HG03066 (cell line): ENCODE measurements at regions not wholly inside any gene's neighbourhood (a gene's known extent, or its start where the extent isn't known, plus 50 kb on each side); places are given as distances from the start of the nearest gene placed in this dataset.
"Not testable (repeated sequence)": the region's sequence is repeated elsewhere in the genome, so short reads cannot be mapped to it uniquely, and the experiment has no call there.

Experiments
- ATAC-seq: cut with Tn5 transposase; IDR thresholded peaks from one replicate; pipeline ENCODE4 v1.9.1; 2021; ENCODE audit warnings: low read depth; ENCODE audit not compliant: unreplicated experiment

DNA sequence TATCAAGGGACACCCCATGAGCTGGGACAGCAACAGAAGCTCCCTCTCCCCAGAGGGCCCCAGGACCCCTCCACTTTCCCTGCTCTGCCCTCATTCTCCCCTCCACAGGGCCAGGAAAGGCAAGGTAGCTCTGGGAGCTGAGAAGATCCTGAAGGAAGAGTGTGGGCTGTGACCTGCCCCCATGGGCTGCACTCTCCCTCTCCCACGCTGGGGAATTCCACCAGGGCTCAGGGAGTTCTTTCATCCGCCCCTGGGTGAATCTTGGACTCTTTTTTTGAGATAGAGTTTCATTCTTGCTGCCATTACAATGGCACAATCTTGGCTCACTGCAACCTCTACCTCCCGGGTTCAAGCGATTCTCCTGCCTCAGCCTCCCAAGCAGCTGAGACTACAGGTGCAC, 73.8 kb downstream of the C9orf50 start:
- no peak for ATAC-seq

- not testable (repeated sequence) for ATAC-seq
Measured at GRCh38 chr9:129545876-129546275, 75.0 kb downstream of the C9orf50 start.

DNA sequence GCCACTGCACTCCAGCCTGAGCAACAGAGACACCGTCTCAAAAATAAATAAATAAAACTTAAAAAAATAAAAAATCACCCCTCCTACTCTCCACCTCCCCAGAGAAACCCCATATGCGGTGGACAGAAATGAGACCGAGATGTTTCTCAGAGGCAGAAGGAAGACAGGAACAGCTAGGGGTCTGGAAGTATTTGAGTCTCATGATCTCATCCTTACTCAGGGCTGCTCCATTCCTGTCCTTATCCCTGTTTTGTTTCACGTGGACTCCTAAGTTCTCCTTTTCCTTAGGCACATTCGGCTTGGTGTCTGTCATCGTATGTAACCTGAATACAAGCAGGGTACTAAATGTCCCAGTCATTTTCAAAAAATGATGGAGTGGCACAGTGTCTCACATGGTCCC, 76.1 kb downstream of the C9orf50 start:
- ATAC-seq = no peak

DNA sequence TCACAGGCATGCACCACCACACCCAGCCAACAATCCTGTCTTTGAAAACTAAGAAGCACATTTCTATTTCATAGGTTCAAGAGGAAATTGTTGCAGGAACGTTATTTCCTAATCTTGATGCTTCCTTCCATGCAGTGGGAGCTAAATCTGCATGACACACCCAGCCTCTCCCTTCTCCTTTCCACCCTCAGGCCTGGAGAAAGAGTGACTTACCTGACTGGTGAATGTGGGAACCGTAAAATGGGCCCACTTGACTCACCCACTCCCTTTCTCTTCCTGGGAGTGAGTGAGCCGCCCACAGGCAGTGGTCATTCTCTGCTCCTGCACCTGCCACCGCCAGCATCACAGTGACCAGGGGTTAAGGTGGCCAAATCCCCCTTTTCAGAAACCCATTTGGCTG, 78.2 kb downstream of the C9orf50 start:
- no peak for ATAC-seq

GRCh38 chr9:129541270-129541669, 79.6 kb downstream of the C9orf50 start:
- ATAC-seq = no peak

DNA sequence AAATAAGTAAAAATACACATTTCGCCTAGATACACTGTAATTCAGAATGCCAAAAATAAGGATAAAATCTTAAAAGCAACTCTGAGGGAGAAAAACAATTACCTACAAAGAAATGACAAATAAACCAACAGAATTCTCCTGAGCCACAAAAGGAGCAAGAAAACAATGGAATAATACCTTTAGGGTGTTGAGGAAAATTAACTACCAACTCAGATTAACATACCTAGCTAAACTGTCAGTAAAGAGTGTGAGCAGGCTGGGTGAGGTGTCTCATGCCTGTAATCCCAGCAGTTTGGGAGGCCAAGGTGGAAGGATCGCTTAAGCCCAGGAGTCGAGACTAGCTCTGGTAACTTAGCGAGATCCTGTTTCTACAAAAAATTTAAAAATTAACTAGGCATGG, 81.5 kb downstream of the C9orf50 start:
- ATAC-seq = no peak

DNA sequence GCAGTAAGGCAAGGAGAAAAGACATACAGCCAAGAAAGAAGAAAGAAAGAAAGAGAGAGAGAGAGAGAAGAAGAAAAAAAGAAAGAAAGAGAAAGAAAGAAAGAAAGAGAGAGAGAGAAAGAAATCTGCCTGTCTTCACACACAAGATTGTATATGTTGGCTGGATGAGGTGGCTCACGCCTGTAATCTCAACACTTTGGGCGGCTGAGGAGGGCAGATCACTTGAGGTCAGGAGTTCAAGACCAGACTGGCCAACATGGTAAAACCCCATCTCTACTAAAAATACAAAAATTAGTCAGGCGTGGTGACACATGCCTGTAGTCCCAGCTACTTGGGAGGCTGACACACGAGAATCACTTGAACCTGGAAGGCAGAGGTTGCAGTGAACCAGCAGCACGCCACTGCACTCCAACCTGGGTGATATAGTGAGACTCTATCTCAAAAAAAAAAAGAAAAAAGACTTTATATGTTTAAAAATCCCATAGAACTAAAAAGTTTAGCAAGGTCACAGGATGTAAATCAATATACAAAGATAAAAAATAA, 89.0 kb downstream of the C9orf50 start:
- ATAC-seq = not testable (repeated sequence)

- not testable (repeated sequence) for ATAC-seq
Measured at GRCh38 chr9:129527955-129528354, 92.9 kb downstream of the C9orf50 start.

GRCh38 chr9:129525656-129526196, 95.2 kb downstream of the C9orf50 start:
- no peak for ATAC-seq

GRCh38 chr9:129524582-129525270, 96.2 kb downstream of the C9orf50 start:
- ATAC-seq = no peak

- no peak for ATAC-seq
Measured at GRCh38 chr9:129523943-129524581, 96.8 kb downstream of the C9orf50 start.

DNA sequence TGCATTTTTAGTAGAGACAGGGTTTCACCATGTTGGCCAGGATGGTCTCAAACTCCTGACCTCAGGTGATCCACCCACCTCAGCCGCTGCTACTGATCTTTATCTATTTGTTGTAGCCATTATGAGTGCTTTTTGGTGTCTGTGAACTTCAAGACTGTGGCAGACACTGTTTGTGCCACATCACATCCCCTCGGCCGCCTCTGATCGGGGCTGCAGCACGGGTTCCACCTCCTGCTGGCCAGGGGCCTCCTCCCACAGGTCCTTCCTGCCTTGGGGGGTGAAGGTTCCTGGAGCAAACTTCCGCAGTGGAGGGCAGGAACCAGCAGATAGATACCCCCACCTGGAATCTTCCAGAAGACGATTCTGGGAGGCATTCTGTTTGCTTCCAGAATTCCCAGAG, 98.5 kb downstream of the C9orf50 start:
- ATAC-seq = no peak

DNA sequence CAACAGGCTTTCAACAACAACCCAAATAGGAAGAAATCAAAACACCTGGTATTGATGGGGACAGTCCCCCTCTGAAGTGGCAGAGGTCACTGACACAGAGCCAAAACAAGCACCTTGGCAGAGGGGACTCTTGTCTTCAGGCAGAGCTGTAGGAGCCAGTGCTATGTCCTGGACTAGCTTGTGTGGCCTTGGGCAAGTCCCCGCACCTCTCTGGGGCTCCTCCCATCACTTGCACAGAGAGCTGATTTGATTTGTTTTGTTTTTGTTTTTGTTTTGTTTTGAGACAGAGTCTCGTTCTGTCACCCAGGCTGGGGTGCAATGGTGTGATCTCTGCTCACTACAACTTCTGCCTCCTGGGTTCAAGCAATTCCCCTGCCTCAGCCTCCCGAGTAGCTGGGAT, 100.8 kb downstream of the C9orf50 start:
- ATAC-seq = no peak

GRCh38 chr9:129518074-129518473, 102.8 kb downstream of the C9orf50 start:
- ATAC-seq = no peak

DNA sequence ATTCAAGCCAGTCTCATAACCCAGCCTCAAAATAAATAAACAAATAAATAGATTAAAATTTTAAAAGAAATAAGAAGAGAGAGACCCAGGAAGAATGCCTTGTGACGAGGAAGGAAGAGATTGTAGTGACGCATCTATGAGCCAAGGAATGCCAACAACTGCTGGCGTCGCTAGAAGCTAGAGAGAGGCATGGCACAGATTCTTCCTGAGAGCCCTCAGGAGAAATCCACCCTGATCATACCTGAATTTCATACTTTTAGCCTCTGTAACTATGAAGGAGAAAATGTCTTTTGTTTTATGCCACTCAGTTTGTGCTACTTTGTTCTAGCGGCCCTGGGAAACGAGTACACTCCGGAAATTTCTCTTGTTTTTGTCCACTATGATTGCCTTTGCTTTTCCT, 103.9 kb downstream of the C9orf50 start:
- ATAC-seq = no peak

- ATAC-seq = no peak
Measured at GRCh38 chr9:129514891-129515290, 106.0 kb downstream of the C9orf50 start.

DNA sequence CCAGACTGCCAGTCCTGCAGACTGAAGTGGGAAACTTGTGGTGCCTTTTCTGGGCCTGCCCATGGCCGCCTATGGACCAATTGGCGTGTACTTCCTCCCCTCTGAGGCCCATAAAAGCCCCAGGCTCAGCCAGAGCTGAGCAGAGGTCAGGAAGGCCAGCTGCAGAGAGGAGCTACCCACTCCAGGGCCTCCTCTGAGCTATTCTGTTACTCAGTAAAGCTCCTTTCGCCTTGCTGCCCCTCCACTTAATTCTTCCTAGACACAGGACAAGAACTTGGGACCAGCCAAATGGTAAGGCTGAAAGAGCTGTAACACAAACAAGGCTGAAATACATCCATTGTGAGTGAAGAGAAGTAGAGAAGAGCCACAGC, 106.4 kb downstream of the C9orf50 start:
- ATAC-seq = no peak

DNA sequence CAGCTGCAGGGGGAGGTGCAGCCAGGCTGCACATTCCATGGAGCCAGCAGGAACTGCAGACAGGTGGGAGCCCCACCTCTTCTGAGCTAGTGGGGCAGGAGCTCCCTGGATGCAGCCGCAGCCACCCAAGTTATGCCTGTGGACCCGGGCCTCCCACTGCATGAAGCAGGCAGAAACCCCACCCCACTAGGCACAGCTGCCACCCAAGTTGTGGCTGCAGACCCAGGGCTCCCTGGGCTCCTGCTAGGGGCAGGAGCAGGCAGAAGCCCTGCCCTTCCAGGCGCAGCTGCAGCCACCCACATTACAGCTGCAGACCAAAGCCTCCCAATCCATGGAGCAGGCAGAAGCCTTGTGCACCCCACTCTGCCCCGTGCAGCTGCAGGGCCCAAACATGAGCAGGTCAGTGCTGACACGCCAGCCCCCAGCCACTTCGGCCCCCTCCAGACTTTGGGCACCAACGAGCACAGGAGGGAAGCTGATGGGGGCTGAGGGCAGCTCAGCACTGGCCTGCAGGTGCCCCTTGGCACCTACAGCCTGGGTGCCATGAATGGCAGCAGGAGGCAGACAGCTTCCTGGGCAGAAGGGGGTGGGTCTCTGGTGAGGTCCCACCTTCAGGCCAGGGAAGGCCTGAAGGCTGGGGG, 106.9 kb downstream of the C9orf50 start:
- no peak for ATAC-seq

- no peak for ATAC-seq
Measured at GRCh38 chr9:129513282-129513681, 107.6 kb downstream of the C9orf50 start.

DNA sequence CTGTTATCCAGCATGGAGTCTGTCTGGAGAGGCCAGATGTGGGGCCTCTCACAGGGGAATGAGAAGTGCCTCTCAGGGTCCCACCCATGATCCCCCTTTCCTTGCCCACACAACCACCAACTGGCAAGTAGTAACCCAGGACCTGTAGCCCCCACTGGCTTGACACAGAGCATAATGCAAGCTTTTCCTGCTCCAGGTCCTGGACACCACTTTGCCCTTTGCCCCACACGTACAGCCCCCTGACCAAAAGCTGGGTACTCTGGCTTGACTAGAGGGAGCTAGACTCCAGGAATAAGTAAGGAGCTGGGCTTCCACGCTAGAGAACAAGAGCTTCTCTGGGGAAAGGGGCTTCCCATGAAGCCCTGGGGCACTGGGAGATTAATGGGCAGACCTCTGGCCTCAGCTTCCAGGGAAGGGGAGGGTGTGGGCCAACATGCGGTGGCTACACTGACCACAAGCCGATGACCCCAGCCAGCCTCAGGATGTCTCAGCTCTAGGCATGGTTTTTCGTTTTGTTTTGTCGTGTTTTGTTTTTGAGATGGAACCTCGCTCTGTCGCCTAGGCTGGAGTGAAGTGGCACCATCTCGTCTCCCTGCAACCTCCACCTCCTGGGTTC, 109.5 kb downstream of the C9orf50 start:
- no peak for ATAC-seq

DNA sequence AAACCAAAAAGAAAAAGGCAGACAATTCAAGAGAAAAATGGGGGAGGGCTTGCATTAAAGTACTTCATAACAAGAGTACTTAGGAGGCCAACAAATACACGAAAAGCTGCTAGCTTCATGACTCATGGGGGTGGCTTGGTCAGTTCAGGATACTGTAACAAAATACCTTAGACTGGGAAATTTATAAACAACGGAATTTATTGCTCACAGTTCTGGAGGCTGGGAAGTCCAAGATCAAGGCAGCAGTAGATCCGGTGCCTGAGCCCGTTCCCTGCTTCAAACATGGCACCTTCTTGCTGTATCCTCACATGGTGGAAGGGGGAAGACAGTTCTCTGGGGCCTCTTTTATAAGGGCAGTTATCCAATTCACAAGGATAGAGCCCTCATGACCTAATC, 111.4 kb downstream of the C9orf50 start:
- ATAC-seq = no peak
